ENCODE measurements at regions not wholly inside any gene's neighbourhood (a gene's known extent, or its start where the extent isn't known, plus 50 kb on each side); places are given as distances from the start of the nearest gene placed in this dataset.

DNA sequence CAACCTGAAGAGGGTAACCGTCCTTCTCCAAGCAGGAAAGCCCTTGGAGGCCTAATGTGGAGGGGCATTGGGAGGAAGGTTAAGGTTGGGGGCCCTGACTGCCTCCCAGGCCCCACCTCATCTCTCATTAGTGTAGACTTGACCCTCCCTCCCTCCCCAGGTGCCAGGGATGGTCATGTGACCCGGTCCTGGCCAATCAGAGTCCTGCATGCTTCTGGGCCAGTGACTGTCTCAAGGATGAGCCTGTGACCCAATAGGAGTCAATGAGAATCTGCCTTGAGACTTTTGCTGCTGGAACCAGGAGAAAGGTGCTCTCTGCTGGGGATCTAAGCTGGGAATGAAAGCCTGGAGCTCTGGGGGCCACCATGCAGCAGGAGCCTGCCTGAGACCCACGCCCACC is 70.8 kb downstream of the NCOR2 start:
- H3K27me3 ChIP-seq (ENCODE audit: control insufficient read depth in 2 of 2, insufficient read depth in 2 of 2, low read length in 2 of 2), result no peaks in the 10 kb centered on the region
- H3K36me3 ChIP-seq (ENCODE audit: control insufficient read depth in 2 of 2, insufficient read depth in 2 of 2, low read length in 2 of 2), result peaks cover 11 to 17% of the 10 kb centered on the region in 2 donors
- H3K27ac ChIP-seq (ENCODE audit: low read depth in 2 of 2, low read length in 2 of 2), result no peak overlapping the region
- no peak overlapping the region for H3K4me3 ChIP-seq (ENCODE audit: low read length in 2 of 2)
- no peaks in the 10 kb centered on the region for H3K9me3 ChIP-seq (ENCODE audit: control insufficient read depth in 2 of 2, low read length in 2 of 2)
- peaks cover 4 to 20% of the 10 kb centered on the region in 2 donors for H3K4me1 ChIP-seq (ENCODE audit: control insufficient read depth in 2 of 2, insufficient read depth in 2 of 2, low read length in 2 of 2)
- H3K9ac ChIP-seq (ENCODE audit: low read depth in 1 of 2, low read length in 2 of 2), result no peak overlapping the region

DNA sequence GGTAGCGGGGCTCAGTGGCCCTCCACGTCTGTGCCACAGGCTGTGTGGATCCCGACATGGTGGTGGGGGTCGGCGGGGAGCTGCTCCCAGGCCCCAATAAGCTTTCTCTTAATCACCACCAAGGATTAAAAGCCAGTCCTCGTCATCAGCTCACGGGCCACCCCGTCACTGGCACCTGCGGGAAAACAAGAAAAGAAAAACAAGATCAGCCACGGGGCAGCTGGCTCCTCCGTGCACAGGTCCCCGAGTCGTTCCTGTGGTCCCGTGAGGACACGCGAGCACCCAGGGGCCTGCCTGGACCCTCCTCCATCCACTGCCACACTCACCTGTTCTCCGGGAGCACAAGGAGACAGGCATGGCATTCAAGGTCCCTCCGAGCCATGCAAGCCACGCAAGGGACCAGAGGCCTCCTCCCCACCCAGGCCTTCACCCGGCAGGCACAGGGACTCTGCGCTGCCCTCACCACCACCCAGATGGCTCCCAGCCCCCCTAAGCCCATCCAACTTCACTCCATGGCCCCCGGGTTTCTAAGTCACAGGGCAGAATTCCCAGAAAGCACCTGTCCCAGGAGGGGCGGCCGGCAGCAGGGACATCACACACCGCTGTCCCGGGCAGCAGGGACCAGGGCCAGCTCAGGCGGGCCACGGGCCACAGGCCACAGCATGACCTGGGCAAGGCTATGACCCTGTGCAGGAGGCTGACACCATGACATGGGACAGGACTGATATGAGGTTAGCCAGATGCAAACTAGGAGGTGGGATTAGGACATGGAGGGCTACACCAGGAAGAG is 72.0 kb downstream of the NCOR2 start:
- Histone ChIP-seq H3K4me3 (ENCODE audit: low read length in 2 of 2) (no peak overlapping the region), H3K9ac (ENCODE audit: low read depth in 1 of 2, low read length in 2 of 2) (no peak overlapping the region), H3K9me3 (ENCODE audit: control insufficient read depth in 2 of 2, low read length in 2 of 2) (no peaks in the 10 kb centered on the region), H3K36me3 (ENCODE audit: control insufficient read depth in 2 of 2, insufficient read depth in 2 of 2, low read length in 2 of 2) (peaks cover 18 to 21% of the 10 kb centered on the region in 2 donors), H3K4me1 (ENCODE audit: control insufficient read depth in 2 of 2, insufficient read depth in 2 of 2, low read length in 2 of 2) (peaks cover 10 to 29% of the 10 kb centered on the region in 2 donors), H3K27ac (ENCODE audit: low read depth in 2 of 2, low read length in 2 of 2) (no peak overlapping the region), H3K27me3 (ENCODE audit: control insufficient read depth in 2 of 2, insufficient read depth in 2 of 2, low read length in 2 of 2) (no peaks in the 10 kb centered on the region)

DNA sequence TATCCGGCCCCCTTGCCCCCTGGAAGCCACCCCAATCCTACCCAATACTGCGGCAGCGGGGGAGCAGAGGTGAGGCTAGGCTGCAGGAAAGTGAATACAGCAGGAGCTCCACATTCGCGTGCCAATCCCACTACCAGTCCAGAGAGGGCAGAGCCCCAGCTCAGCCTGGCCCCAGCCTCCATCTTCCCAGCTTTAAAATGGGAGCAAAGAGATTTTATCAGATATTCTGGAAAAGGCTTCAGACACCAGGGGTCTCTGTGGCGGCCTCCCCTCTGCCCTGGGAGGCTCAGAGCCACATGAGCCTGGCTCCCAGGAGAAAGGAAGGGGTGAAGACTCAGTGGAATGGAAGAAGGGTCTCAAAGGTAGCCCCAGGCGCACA is 72.7 kb downstream of the NCOR2 start:
- Histone ChIP-seq H3K4me3 (ENCODE audit: low read length in 2 of 2) (no peak overlapping the region), H3K36me3 (ENCODE audit: control insufficient read depth in 2 of 2, insufficient read depth in 2 of 2, low read length in 2 of 2) (peaks cover 18 to 21% of the 10 kb centered on the region in 2 donors), H3K27me3 (ENCODE audit: control insufficient read depth in 2 of 2, insufficient read depth in 2 of 2, low read length in 2 of 2) (no peaks in the 10 kb centered on the region), H3K4me1 (ENCODE audit: control insufficient read depth in 2 of 2, insufficient read depth in 2 of 2, low read length in 2 of 2) (peaks cover 10 to 24% of the 10 kb centered on the region in 2 donors), H3K27ac (ENCODE audit: low read depth in 2 of 2, low read length in 2 of 2) (no peak overlapping the region), H3K9me3 (ENCODE audit: control insufficient read depth in 2 of 2, low read length in 2 of 2) (no peaks in the 10 kb centered on the region), H3K9ac (ENCODE audit: low read depth in 1 of 2, low read length in 2 of 2) (no peak overlapping the region)

DNA sequence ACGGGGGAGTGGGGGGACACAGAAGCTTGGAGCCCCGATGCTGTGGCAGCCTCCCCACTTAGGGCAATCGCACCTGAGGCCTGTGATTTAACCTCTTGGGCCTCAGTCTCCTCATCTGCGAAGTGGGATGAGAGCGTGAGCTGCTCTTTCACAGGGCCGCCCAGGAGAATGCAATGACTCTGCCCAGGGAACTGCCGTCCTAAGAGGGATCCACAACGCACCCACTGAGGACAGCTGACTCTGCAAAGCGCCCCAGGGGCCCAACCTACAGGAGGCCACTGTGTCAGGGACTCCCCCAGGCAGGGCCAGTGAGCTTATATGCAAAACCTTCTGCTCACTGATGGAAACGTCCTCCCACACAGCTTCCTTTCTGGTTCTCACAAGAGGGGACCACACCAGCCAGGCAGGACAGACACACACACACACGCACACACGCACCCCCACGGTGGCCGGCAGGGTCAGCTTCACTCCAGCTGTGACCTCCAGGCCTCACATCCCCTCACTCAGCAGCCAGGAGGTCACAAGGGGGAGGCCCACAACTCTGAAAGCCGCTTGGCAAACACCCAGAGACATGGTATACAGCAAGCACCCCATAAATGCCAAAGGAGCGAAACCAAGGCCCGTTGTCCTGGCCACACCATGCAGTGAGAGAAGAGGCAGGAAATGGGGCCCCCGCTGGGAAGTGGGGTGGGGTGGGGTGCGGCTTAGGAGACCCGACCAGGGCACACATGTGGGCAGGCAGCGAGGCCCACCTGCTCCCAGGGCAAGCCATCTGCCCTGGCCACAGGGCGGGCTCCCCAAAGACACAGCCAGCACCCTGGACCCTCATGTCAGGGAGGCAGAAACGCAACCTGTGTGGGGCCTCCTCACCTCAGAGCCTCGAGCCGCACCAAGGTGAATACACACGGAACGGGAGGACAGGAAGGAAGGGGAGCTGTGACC is 73.3 kb downstream of the NCOR2 start:
- Histone ChIP-seq H3K9ac (ENCODE audit: low read depth in 1 of 2, low read length in 2 of 2) (no peak overlapping the region), H3K27me3 (ENCODE audit: control insufficient read depth in 2 of 2, insufficient read depth in 2 of 2, low read length in 2 of 2) (no peaks in the 10 kb centered on the region), H3K4me3 (ENCODE audit: low read length in 2 of 2) (no peak overlapping the region), H3K4me1 (ENCODE audit: control insufficient read depth in 2 of 2, insufficient read depth in 2 of 2, low read length in 2 of 2) (peaks cover 10 to 24% of the 10 kb centered on the region in 2 donors), H3K9me3 (ENCODE audit: control insufficient read depth in 2 of 2, low read length in 2 of 2) (no peaks in the 10 kb centered on the region), H3K27ac (ENCODE audit: low read depth in 2 of 2, low read length in 2 of 2) (no peak overlapping the region), H3K36me3 (ENCODE audit: control insufficient read depth in 2 of 2, insufficient read depth in 2 of 2, low read length in 2 of 2) (peaks cover 18 to 25% of the 10 kb centered on the region in 2 donors)

DNA sequence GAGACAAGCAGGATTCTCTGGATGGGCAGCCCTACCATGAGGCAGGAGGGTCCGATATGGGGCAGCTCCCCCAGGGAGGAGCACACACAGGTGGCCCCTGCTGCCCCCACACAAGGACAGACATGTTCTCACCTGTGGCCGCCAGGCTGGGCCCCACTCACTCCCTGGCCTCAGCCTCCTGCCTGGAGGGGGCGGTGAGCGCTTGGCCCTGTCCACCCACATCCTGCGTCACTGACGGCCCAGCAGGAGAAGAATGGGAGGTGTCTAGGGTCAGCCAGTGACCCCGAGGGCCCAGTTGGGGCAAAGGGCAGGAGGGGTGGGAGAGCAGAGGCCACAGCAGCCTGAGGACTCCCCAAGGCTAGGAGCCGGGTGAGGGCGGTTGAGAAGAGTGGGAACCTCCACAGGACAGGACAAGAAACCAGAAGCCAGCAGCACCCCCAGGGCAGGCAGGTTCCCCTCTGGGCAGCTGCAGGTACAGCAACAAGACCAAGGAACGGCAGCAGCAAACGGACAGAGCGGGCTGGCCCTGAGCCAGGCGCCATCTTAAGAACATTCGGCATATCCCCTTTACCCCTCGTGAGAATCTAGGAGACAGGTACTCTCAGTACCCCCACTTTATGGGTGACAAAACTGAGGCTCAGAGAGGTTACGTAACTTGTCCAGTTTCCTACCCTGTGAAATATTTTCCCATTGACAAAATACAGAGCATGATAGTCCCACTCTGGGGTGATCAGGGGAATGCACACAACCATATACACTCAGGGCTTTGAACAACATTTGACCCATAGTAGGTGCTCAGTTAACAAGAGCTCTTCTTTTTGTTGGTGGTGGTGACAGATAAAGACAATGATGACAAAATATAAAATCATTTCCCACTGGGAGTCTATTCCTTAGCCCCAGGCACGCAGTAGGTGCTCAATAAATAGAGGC is 74.3 kb downstream of the NCOR2 start:
- Histone ChIP-seq H3K4me1 (ENCODE audit: control insufficient read depth in 2 of 2, insufficient read depth in 2 of 2, low read length in 2 of 2) (peaks cover 9 to 21% of the 10 kb centered on the region in 2 donors), H3K9ac (ENCODE audit: low read depth in 1 of 2, low read length in 2 of 2) (no peak overlapping the region), H3K36me3 (ENCODE audit: control insufficient read depth in 2 of 2, insufficient read depth in 2 of 2, low read length in 2 of 2) (peaks cover 18 to 25% of the 10 kb centered on the region in 2 donors), H3K27me3 (ENCODE audit: control insufficient read depth in 2 of 2, insufficient read depth in 2 of 2, low read length in 2 of 2) (no peaks in the 10 kb centered on the region), H3K9me3 (ENCODE audit: control insufficient read depth in 2 of 2, low read length in 2 of 2) (no peaks in the 10 kb centered on the region), H3K4me3 (ENCODE audit: low read length in 2 of 2) (no peak overlapping the region), H3K27ac (ENCODE audit: low read depth in 2 of 2, low read length in 2 of 2) (no peak overlapping the region)

DNA sequence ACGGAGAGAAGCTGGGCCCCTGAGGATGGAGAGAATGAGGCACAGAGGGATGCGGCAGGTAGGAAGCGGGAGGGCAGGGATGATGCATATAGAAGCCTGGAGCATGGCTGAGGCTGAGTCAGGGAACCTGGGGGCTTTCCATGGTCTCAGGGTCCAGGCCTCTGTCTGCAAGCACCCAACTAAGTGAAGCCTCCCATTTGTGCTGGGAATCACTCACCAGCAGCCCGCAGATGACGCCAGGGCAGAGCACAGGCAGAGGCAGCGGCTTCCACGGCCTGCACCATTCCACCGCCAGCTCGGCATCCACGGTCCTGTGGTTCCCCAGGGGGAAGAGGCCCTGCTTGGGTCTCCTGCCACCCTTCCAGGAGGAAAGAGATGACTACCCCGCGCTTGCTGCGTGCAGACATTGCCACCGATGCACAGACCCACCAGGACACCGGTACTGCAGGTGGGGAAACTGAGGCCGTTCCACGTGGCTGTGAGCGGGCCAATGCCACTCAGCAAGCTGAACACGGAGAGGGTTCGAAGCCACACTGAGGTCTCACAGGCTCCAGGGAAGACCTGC is 75.5 kb downstream of the NCOR2 start:
- Histone ChIP-seq H3K9ac (ENCODE audit: low read depth in 1 of 2, low read length in 2 of 2) (no peak overlapping the region), H3K4me3 (ENCODE audit: low read length in 2 of 2) (no peak overlapping the region), H3K36me3 (ENCODE audit: control insufficient read depth in 2 of 2, insufficient read depth in 2 of 2, low read length in 2 of 2) (peaks cover 18 to 25% of the 10 kb centered on the region in 2 donors), H3K9me3 (ENCODE audit: control insufficient read depth in 2 of 2, low read length in 2 of 2) (no peaks in the 10 kb centered on the region), H3K4me1 (ENCODE audit: control insufficient read depth in 2 of 2, insufficient read depth in 2 of 2, low read length in 2 of 2) (peaks cover 6 to 12% of the 10 kb centered on the region in 2 donors), H3K27me3 (ENCODE audit: control insufficient read depth in 2 of 2, insufficient read depth in 2 of 2, low read length in 2 of 2) (no peaks in the 10 kb centered on the region), H3K27ac (ENCODE audit: low read depth in 2 of 2, low read length in 2 of 2) (no peak overlapping the region)

DNA sequence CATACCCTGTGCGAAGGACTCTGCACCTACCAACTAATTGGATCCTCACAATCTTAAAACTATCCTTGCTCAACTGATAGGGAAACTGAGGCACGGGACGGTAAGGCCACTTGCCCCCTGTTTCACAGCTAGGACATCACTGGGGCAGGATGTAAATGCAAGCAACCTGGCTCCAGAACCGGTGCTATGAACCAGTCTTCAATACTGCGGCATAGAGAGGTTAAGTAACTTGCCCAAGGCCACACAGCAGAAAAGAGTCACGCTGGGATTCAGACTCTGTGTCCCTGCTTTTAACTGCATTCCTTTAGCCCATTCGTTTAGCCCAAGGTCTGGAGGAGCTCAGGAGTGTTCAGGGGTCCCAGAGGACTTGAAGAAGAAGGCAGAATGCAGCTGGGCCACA is 76.1 kb downstream of the NCOR2 start:
- H3K4me1 ChIP-seq (ENCODE audit: control insufficient read depth in 2 of 2, insufficient read depth in 2 of 2, low read length in 2 of 2), result peaks cover 6 to 9% of the 10 kb centered on the region in 2 donors
- no peaks in the 10 kb centered on the region for H3K9me3 ChIP-seq (ENCODE audit: control insufficient read depth in 2 of 2, low read length in 2 of 2)
- no peak overlapping the region for H3K4me3 ChIP-seq (ENCODE audit: low read length in 2 of 2)
- H3K27ac ChIP-seq (ENCODE audit: low read depth in 2 of 2, low read length in 2 of 2), result no peak overlapping the region
- no peaks in the 10 kb centered on the region for H3K27me3 ChIP-seq (ENCODE audit: control insufficient read depth in 2 of 2, insufficient read depth in 2 of 2, low read length in 2 of 2)
- peaks cover 18 to 25% of the 10 kb centered on the region in 2 donors for H3K36me3 ChIP-seq (ENCODE audit: control insufficient read depth in 2 of 2, insufficient read depth in 2 of 2, low read length in 2 of 2)
- no peak overlapping the region for H3K9ac ChIP-seq (ENCODE audit: low read depth in 1 of 2, low read length in 2 of 2)

DNA sequence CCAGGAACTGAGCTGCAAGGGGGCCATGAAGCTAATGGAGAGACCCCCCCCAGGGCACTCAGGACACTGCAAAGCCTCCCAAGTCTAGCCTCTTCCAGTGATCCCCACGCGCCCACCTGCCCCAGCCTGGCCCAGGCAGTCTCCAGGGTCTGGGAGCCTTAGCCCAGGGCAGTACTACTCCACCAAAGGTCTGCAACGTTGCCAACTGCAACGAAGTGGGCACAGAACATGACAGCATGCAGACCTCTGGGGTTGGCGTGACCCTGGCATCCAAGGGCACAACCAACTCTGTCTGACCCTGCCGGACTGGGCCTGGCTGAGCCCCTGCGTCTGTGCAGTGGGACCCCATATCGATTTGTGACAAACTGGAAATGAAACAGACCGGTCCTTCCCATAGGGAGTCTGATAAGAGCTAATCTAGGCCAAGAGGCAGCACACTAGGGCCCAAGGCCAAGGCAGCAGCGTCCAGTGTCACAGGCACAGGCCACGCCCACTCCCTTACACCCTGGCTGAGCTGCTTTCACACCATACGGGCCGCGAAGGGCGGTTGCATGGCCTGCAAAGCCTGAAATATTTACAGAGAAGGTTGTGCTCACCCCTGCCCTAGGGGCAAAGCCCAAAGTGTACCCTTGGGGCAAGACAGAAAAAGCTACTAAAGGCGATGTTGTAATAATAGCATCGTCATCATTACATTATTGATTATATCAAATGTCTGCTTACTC is 76.7 kb downstream of the NCOR2 start:
- peaks cover 18 to 25% of the 10 kb centered on the region in 2 donors for H3K36me3 ChIP-seq (ENCODE audit: control insufficient read depth in 2 of 2, insufficient read depth in 2 of 2, low read length in 2 of 2)
- no peak overlapping the region for H3K4me3 ChIP-seq (ENCODE audit: low read length in 2 of 2)
- H3K9ac ChIP-seq (ENCODE audit: low read depth in 1 of 2, low read length in 2 of 2), result no peak overlapping the region
- no peak overlapping the region for H3K27ac ChIP-seq (ENCODE audit: low read depth in 2 of 2, low read length in 2 of 2)
- H3K4me1 ChIP-seq (ENCODE audit: control insufficient read depth in 2 of 2, insufficient read depth in 2 of 2, low read length in 2 of 2), result peaks cover 6 to 9% of the 10 kb centered on the region in 2 donors
- H3K27me3 ChIP-seq (ENCODE audit: control insufficient read depth in 2 of 2, insufficient read depth in 2 of 2, low read length in 2 of 2), result no peaks in the 10 kb centered on the region
- H3K9me3 ChIP-seq (ENCODE audit: control insufficient read depth in 2 of 2, low read length in 2 of 2), result no peaks in the 10 kb centered on the region
